ENCODE measurements at regions not wholly inside any gene's neighbourhood (a gene's known extent, or its start where the extent isn't known, plus 50 kb on each side); places are given as distances from the start of the nearest gene placed in this dataset.

DNA sequence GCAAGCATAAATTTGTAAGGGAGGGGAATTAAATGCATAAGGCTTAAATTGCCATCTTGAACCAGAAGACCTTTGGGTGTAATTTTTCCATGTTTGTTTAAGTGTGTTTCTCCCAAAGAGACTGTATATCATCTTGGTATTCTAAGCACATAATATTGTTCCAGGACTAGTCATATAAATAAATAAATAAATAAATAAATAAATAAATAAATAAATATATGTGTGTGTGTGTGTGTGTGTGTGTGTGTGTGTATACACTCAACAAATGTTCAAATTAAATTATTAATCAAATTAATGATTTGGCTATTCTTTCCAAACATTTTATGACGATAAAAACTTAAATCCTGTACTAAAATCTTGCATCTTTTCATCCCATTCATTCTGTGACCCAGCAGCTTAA lies 867.8 kb upstream of the KLHL29 start:
- H3K9ac ChIP-seq (ENCODE audit: low read depth, low read length): no peak overlapping the region
- no peak overlapping the region for H3K4me3 ChIP-seq (ENCODE audit: low read depth in 1 of 2, low read length in 2 of 2)
- H3K79me2 ChIP-seq (ENCODE audit: insufficient read depth, low read length): no peaks in the 10 kb centered on the region
- no peaks in the 10 kb centered on the region for H3K9me3 ChIP-seq (ENCODE audit: insufficient read depth, low read length, severe bottlenecking)
- H3K4me2 ChIP-seq (ENCODE audit: insufficient read depth, low read length): no peak overlapping the region
- DNase-seq (no peak), ATAC-seq (ENCODE audit: insufficient read depth, low read depth) (no peak)
- H3K36me3 ChIP-seq (ENCODE audit: insufficient read depth, low read length): no peaks in the 10 kb centered on the region
- no peak overlapping the region for H3K27ac ChIP-seq (ENCODE audit: low read length)
- no peaks in the 10 kb centered on the region for H4K20me1 ChIP-seq (ENCODE audit: insufficient read depth, low read length)
- H3K27me3 ChIP-seq (ENCODE audit: insufficient read depth, low read length, poor library complexity): no peaks in the 10 kb centered on the region
- no peak overlapping the region for H2AFZ ChIP-seq (ENCODE audit: low read depth, low read length)
- no peak for TF ChIP-seq EZH2 (IDR thresholded peaks at IDR 0.05; ENCODE audit: borderline replicate concordance, low read depth, low read length, severe bottlenecking)
- TF ChIP-seq, protein P1, sequence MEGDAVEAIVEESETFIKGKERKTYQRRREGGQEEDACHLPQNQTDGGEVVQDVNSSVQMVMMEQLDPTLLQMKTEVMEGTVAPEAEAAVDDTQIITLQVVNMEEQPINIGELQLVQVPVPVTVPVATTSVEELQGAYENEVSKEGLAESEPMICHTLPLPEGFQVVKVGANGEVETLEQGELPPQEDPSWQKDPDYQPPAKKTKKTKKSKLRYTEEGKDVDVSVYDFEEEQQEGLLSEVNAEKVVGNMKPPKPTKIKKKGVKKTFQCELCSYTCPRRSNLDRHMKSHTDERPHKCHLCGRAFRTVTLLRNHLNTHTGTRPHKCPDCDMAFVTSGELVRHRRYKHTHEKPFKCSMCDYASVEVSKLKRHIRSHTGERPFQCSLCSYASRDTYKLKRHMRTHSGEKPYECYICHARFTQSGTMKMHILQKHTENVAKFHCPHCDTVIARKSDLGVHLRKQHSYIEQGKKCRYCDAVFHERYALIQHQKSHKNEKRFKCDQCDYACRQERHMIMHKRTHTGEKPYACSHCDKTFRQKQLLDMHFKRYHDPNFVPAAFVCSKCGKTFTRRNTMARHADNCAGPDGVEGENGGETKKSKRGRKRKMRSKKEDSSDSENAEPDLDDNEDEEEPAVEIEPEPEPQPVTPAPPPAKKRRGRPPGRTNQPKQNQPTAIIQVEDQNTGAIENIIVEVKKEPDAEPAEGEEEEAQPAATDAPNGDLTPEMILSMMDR (IDR thresholded peaks at IDR 0.05; ENCODE audit: borderline replicate concordance, extremely low read depth, low read length, poor library complexity, severe bottlenecking): no peak
- H3K4me1 ChIP-seq (ENCODE audit: insufficient read depth, low read length): no peaks in the 10 kb centered on the region

DNA sequence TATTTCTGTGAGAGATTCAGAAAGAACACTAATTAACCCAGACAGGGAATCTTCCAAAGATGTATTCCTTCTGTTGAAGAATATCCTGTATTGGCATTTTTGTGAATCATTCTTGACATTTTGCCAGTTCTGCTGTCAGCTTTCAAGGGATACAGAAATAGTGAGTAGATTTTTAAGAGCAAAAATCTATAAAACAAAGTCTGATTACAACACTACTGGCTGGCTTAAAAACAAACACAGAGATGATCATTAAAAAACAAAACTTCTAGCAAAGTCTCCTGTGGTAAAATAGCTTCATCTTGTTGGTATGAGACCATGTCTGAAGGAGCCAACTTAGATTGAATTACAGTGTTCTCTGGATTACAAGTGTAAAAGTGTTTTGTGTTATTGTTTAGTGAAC lies 866.3 kb upstream of the KLHL29 start:
- H3K27ac ChIP-seq (ENCODE audit: low read length): no peak overlapping the region
- no peaks in the 10 kb centered on the region for H3K79me2 ChIP-seq (ENCODE audit: insufficient read depth, low read length)
- H3K9ac ChIP-seq (ENCODE audit: low read depth, low read length): no peak overlapping the region
- DNase-seq: no peak
- H3K4me2 ChIP-seq (ENCODE audit: insufficient read depth, low read length): no peak overlapping the region
- no peak for ATAC-seq (ENCODE audit: insufficient read depth, low read depth)
- no peaks in the 10 kb centered on the region for H3K4me1 ChIP-seq (ENCODE audit: insufficient read depth, low read length)
- no peaks in the 10 kb centered on the region for H3K9me3 ChIP-seq (ENCODE audit: insufficient read depth, low read length, severe bottlenecking)
- no peak overlapping the region for H3K4me3 ChIP-seq (ENCODE audit: low read depth in 1 of 2, low read length in 2 of 2)
- TF ChIP-seq, protein P1 (IDR thresholded peaks at IDR 0.05; ENCODE audit: borderline replicate concordance, extremely low read depth, low read length, poor library complexity, severe bottlenecking): no peak
- no peak overlapping the region for H2AFZ ChIP-seq (ENCODE audit: low read depth, low read length)
- no peaks in the 10 kb centered on the region for H3K36me3 ChIP-seq (ENCODE audit: insufficient read depth, low read length)
- H3K27me3 ChIP-seq (ENCODE audit: insufficient read depth, low read length, poor library complexity): no peaks in the 10 kb centered on the region
- no peaks in the 10 kb centered on the region for H4K20me1 ChIP-seq (ENCODE audit: insufficient read depth, low read length)

DNA sequence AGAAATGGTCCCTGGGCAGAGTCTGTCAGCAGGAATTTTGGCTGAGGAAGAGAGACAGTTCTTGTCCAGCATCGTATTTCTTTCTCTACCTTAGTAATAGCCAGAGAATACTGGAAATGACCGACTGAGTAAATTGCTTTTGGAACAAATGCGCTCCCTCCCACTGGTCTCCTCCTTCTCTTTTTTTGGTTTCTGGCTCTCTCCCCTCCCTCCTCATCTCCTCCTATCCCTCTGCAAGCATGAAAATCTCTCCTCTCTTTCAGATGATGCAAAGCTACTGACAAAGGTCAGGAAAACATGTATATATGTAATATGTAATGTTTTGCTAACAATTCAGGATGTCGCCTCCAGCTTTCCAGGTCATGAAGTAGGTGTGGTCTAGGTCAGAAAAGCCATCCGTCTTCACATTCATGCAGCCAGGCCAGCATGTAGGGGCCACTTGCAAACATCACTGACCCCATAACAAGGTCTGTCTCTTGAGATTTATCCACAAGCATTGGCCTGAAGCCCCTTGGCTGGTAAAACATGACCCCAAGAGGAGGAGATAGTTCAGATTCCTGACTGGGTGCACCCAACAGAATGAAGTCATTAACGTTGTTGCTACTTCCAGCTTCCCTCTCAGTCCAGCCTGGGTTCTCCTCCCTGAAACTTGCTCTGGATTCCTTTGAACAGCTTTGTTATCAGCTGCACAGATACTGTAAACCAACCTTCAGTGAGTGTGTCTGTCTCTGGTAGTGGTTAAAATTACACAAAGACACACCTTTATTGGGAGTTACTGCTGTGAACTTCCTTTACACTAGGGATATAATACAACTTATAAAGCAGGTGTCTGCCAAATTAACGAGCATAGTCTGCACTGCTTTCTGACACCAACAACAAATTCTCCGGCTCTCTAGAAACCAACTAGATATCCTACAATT lies 864.4 kb upstream of the KLHL29 start:
- ATAC-seq (ENCODE audit: insufficient read depth, low read depth) (no peak), DNase-seq (no peak)
- no peak overlapping the region for H3K27ac ChIP-seq (ENCODE audit: low read length)
- no peak overlapping the region for H3K4me2 ChIP-seq (ENCODE audit: insufficient read depth, low read length)
- H3K79me2 ChIP-seq (ENCODE audit: insufficient read depth, low read length): no peaks in the 10 kb centered on the region
- H4K20me1 ChIP-seq (ENCODE audit: insufficient read depth, low read length): no peaks in the 10 kb centered on the region
- no peaks in the 10 kb centered on the region for H3K27me3 ChIP-seq (ENCODE audit: insufficient read depth, low read length, poor library complexity)
- H2AFZ ChIP-seq (ENCODE audit: low read depth, low read length): no peak overlapping the region
- H3K9me3 ChIP-seq (ENCODE audit: insufficient read depth, low read length, severe bottlenecking): no peaks in the 10 kb centered on the region
- H3K4me3 ChIP-seq (ENCODE audit: low read depth in 1 of 2, low read length in 2 of 2): no peak overlapping the region
- no peaks in the 10 kb centered on the region for H3K36me3 ChIP-seq (ENCODE audit: insufficient read depth, low read length)
- TF ChIP-seq EZH2 (IDR thresholded peaks at IDR 0.05; ENCODE audit: borderline replicate concordance, low read depth, low read length, severe bottlenecking): no peak
- TF ChIP-seq, protein P1 (IDR thresholded peaks at IDR 0.05; ENCODE audit: borderline replicate concordance, extremely low read depth, low read length, poor library complexity, severe bottlenecking): no peak
- no peaks in the 10 kb centered on the region for H3K4me1 ChIP-seq (ENCODE audit: insufficient read depth, low read length)
- H3K9ac ChIP-seq (ENCODE audit: low read depth, low read length): no peak overlapping the region

Data from DND-41 (cell line).